HCT116 (cell line): ENCODE measurements at regions not wholly inside any gene's neighbourhood (a gene's known extent, or its start where the extent isn't known, plus 50 kb on each side); places are given as distances from the start of the nearest gene placed in this dataset.

ENCODE experiments used
- ATAC-seq: fragments of 200-7000 bp; cut with Tn5 transposase; 2 replicates; pipeline ENCODE4 v1.9.1; 2020; ENCODE audit warnings: mild to moderate bottlenecking, moderate library complexity
- BruUV-seq: library from RNA; stranded (reverse); fragments of 400-500 nt; replicated peaks from 2 replicates; lab custom pipeline; 2021; lab: Mats Ljungman, UMichigan
- CTCF ChIA-PET: fragments of 300-600 bp; sonication (Branson Sonifier 250); formaldehyde crosslinking; loops from one replicate; lab custom pipeline; 2021; ENCODE audit warnings: antibody characterized with exemption; lab: Charles Lee
- POLR2A ChIA-PET: fragments of 300-600, 350-600 bp; sonication (Branson Sonifier 250); formaldehyde crosslinking; loops from one replicate; lab custom pipeline; 2021; ENCODE audit warnings: antibody characterized with exemption; lab: Charles Lee
- RAD21 ChIA-PET, 2 experiments: fragments of 300-600 bp; sonication (Branson Sonifier 250); formaldehyde crosslinking; loops; one replicate each; lab custom pipeline; 2023; ENCODE audit warnings: low total read pairs in 2 of 2; ENCODE audit not compliant: uncharacterized antibody in 2 of 2, unreplicated experiment in 2 of 2, low non-redundant PET in 1 of 2; lab: Charles Lee
- DNase-seq: peaks from one replicate; pipeline ENCODE4 v3.0.0-alpha.2; 2010; ENCODE audit warnings: low read depth, low spot score
- H2AFZ ChIP-seq: fragments of 200-600 bp; shearing (Covaris generic), sonication (generic); 2 replicates; pipeline ENCODE4 v1.6.1; 2017; ENCODE audit warnings: low read depth, mixed run types, mixed read lengths, antibody characterized with exemption, low read length; ENCODE audit not compliant: poor library complexity, severe bottlenecking
- H3K27ac ChIP-seq: 2 replicates; pipeline ENCODE4 v1.5.1; 2012; ENCODE audit warnings: low read depth, low read length
- H3K27me3 ChIP-seq: fragments of 200-600 bp; sonication (generic); 2 replicates; pipeline ENCODE4 v1.6.1; 2016; ENCODE audit warnings: mixed run types, low read length, mixed read lengths; ENCODE audit not compliant: insufficient read depth
- H3K36me3 ChIP-seq, 2 experiments: fragments of 200-500 bp in 1 of 2; fragments of 200-600 bp in 1 of 2; sonication (Bioruptor generic) in 1 of 2; sonication (generic) in 1 of 2; 2 replicates each; pipeline versions ENCODE4 v1.5.1 to v1.6.1; 2014 to 2016; ENCODE audit warnings: low read length in 2 of 2, inconsistent platforms in 1 of 2, mixed read lengths in 1 of 2, mixed run types in 1 of 2; ENCODE audit not compliant: insufficient read depth in 2 of 2, control insufficient read depth in 1 of 2
- H3K4me1 ChIP-seq, 2 experiments: fragments of 200-600 bp in 1 of 2; sonication (generic) in 1 of 2; 2 replicates each; pipeline versions ENCODE4 v1.5.1 to v1.6.1; 2012 to 2017; ENCODE audit warnings: low read length in 2 of 2, inconsistent platforms in 1 of 2, mild to moderate bottlenecking in 1 of 2, mixed read lengths in 1 of 2, mixed run types in 1 of 2, moderate library complexity in 1 of 2; ENCODE audit not compliant: insufficient read depth in 2 of 2, control insufficient read depth in 1 of 2
- H3K4me2 ChIP-seq: fragments of 200-600 bp; sonication (generic); 2 replicates; pipeline ENCODE4 v1.6.1; 2017; ENCODE audit warnings: mixed run types, low read length, mixed read lengths
- H3K4me3 ChIP-seq, 2 experiments: fragments of 200-600 bp in 1 of 2; sonication (generic) in 1 of 2; replicated peaks in 1 of 2; 2 replicates each; pipeline ENCODE4 v1.5.1; 2011 to 2016; ENCODE audit warnings: low read length in 2 of 2, control low read depth in 1 of 2, low read depth in 1 of 2, mild to moderate bottlenecking in 1 of 2, mixed read lengths in 1 of 2, mixed run types in 1 of 2
- H3K79me2 ChIP-seq: fragments of 200-600 bp; sonication (generic); 2 replicates; pipeline ENCODE4 v1.6.1; 2017; ENCODE audit warnings: mild to moderate bottlenecking, mixed run types, low read length, moderate library complexity, mixed read lengths; ENCODE audit not compliant: insufficient read depth
- H3K9ac ChIP-seq: fragments of 200-600 bp; sonication (generic); 2 replicates; pipeline ENCODE4 v1.6.1; 2016; ENCODE audit warnings: low read length, mixed read lengths
- H3K9me2 ChIP-seq: fragments of 200-600 bp; sonication (generic), shearing (Covaris generic); 2 replicates; pipeline ENCODE4 v1.6.1; 2017; ENCODE audit warnings: mixed run types, mild to moderate bottlenecking, moderate library complexity; ENCODE audit not compliant: insufficient read depth
- H3K9me3 ChIP-seq, 2 experiments: fragments of 200-500 bp in 1 of 2; fragments of 200-600 bp in 1 of 2; sonication (Bioruptor generic) in 1 of 2; sonication (generic) in 1 of 2; 2 replicates each; pipeline ENCODE4 v1.6.1; 2014 to 2017; ENCODE audit warnings: low read length in 2 of 2, mixed read lengths in 2 of 2, inconsistent platforms in 1 of 2, low read depth in 1 of 2, mild to moderate bottlenecking in 1 of 2, mixed run types in 1 of 2, moderate library complexity in 1 of 2; ENCODE audit not compliant: control insufficient read depth in 1 of 2, insufficient read depth in 1 of 2
- H4K20me1 ChIP-seq: fragments of 200-600 bp; sonication (generic), shearing (Covaris generic); 2 replicates; pipeline ENCODE4 v1.6.1; 2017; ENCODE audit warnings: mixed run types, mild to moderate bottlenecking, moderate library complexity; ENCODE audit not compliant: insufficient read depth
- CEBPB ChIP-seq: IDR thresholded peaks from 2 replicates; pipeline ENCODE4 v1.6.1; 2012; ENCODE audit warnings: low read depth
- EGR1 ChIP-seq: IDR thresholded peaks from 2 replicates; pipeline ENCODE4 v1.6.1; 2012; ENCODE audit warnings: low read depth
- RAD21 ChIP-seq: IDR thresholded peaks from 2 replicates; pipeline ENCODE4 v1.6.1; 2012; ENCODE audit warnings: low read depth, mild to moderate bottlenecking
- REST ChIP-seq: IDR thresholded peaks from 2 replicates; pipeline ENCODE4 v1.6.1; 2012; ENCODE audit warnings: low read depth
- SP1 ChIP-seq: IDR thresholded peaks from 2 replicates; pipeline ENCODE4 v1.6.1; 2012; ENCODE audit warnings: low read depth
- SRF ChIP-seq: IDR thresholded peaks from 2 replicates; pipeline ENCODE4 v1.6.1; 2012; ENCODE audit warnings: low read depth
- YY1 ChIP-seq: IDR thresholded peaks from 2 replicates; pipeline ENCODE4 v1.6.1; 2011; ENCODE audit warnings: low read length, low read depth, moderate library complexity, mild to moderate bottlenecking; ENCODE audit not compliant: insufficient replicate concordance; ENCODE audit errors: extremely low read depth
- intact Hi-C: fragments of 100-400 bp; cut with micrococcal nuclease; formaldehyde crosslinking; loops from 2 replicates; pipeline ENCODE4 v1.10.0; 2022
- TF ChIP-seq, protein P1 (sequence below): IDR thresholded peaks from 2 replicates; pipeline ENCODE4 v1.6.1; 2012
- TF ChIP-seq, protein P2 (sequence below): IDR thresholded peaks from 2 replicates; pipeline ENCODE4 v1.6.1; 2011; ENCODE audit warnings: mild to moderate bottlenecking, low read length, moderate library complexity; ENCODE audit not compliant: insufficient replicate concordance; ENCODE audit errors: extremely low read depth

- ATAC-seq, result no peak
- H3K4me1 ChIP-seq, result peaks cover 0 to 28% of the 10 kb centered on the region in 2 experiments; a peak in 2 of 4 replicates
- H3K4me3 ChIP-seq, result no peak overlapping the region
- POLR2A ChIA-PET, result no interaction called here
- no peak for DNase-seq
- TF ChIP-seq SP1 (no peak), RAD21 (no peak), SRF (no peak), CEBPB (no peak), EGR1 (no peak), YY1 (no peak), REST (no peak)
- TF ChIP-seq, protein P1, sequence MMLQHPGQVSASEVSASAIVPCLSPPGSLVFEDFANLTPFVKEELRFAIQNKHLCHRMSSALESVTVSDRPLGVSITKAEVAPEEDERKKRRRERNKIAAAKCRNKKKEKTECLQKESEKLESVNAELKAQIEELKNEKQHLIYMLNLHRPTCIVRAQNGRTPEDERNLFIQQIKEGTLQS, result no peak
- TF ChIP-seq, protein P2, sequence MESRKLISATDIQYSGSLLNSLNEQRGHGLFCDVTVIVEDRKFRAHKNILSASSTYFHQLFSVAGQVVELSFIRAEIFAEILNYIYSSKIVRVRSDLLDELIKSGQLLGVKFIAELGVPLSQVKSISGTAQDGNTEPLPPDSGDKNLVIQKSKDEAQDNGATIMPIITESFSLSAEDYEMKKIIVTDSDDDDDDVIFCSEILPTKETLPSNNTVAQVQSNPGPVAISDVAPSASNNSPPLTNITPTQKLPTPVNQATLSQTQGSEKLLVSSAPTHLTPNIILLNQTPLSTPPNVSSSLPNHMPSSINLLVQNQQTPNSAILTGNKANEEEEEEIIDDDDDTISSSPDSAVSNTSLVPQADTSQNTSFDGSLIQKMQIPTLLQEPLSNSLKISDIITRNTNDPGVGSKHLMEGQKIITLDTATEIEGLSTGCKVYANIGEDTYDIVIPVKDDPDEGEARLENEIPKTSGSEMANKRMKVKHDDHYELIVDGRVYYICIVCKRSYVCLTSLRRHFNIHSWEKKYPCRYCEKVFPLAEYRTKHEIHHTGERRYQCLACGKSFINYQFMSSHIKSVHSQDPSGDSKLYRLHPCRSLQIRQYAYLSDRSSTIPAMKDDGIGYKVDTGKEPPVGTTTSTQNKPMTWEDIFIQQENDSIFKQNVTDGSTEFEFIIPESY, result no peak
- RAD21 ChIA-PET, result no interaction called here
- H3K36me3 ChIP-seq, result no peaks in the 10 kb centered on the region
- no peak overlapping the region for H3K27ac ChIP-seq
- no peak overlapping the region for H3K4me2 ChIP-seq
- intact Hi-C loops, result loop anchor here (10.0 kb wide), 1 partner anchor 339 kb away; no protein-coding TSS in a partner anchor
- H3K9me2 ChIP-seq, result no peaks in the 10 kb centered on the region
- H3K9ac ChIP-seq, result no peak overlapping the region
- CTCF ChIA-PET, result interaction anchor here (3.6 kb wide), 1 partner anchor 8 kb away, joined by 12 read pairs; no protein-coding TSS in a partner anchor
- H2AFZ ChIP-seq, result no peak overlapping the region
- H3K79me2 ChIP-seq, result no peaks in the 10 kb centered on the region
- H3K27me3 ChIP-seq, result no peaks in the 10 kb centered on the region
- BruUV-seq, result no TSS peak
- H4K20me1 ChIP-seq, result no peaks in the 10 kb centered on the region
- no peaks in the 10 kb centered on the region for H3K9me3 ChIP-seq
Observed at GRCh38 chr12:84506282-84506681, 406.3 kb downstream of the SLC6A15 start.
